ENCODE measurements at regions not wholly inside any gene's neighbourhood (a gene's known extent, or its start where the extent isn't known, plus 50 kb on each side); places are given as distances from the start of the nearest gene placed in this dataset.
"Not testable (repeated sequence)": the region's sequence is repeated elsewhere in the genome, so short reads cannot be mapped to it uniquely, and the experiment has no call there.

- no peak for TF ChIP-seq CTCF (IDR thresholded peaks at IDR 0.05; ENCODE audit: insufficient read depth, low read depth, low read length, missing control alignments)
These were observed 75.2 kb downstream of the TMEM121 start for GRCh38 chr14:105601360-105602242.

GRCh38 chr14:105602243-105602750 is 75.9 kb downstream of the TMEM121 start:
- TF ChIP-seq CTCF (IDR thresholded peaks at IDR 0.05; ENCODE audit: insufficient read depth, low read depth, low read length, missing control alignments): no peak
- H3K4me3 ChIP-seq (ENCODE audit: low read depth, low read length): no peak overlapping the region
- DNase-seq (ENCODE audit: low read depth): no peak

More at GRCh38 chr14:105601360-105602242, 75.2 kb downstream of the TMEM121 start:
- DNase-seq (ENCODE audit: low read depth): no peak
- H3K4me3 ChIP-seq (ENCODE audit: low read depth, low read length): no peak overlapping the region

- H3K4me3 ChIP-seq (ENCODE audit: low read depth, low read length): no peak overlapping the region
- TF ChIP-seq CTCF (IDR thresholded peaks at IDR 0.05; ENCODE audit: insufficient read depth, low read depth, low read length, missing control alignments): no peak
- DNase-seq (ENCODE audit: low read depth): no peak
These were observed 76.7 kb downstream of the TMEM121 start for GRCh38 chr14:105602799-105603793.

GRCh38 chr14:105604531-105605463 is 78.4 kb downstream of the TMEM121 start:
- H3K4me3 ChIP-seq (ENCODE audit: low read depth, low read length); DNase-seq (ENCODE audit: low read depth): not testable (repeated sequence)

GRCh38 chr14:105605464-105606304 is 79.3 kb downstream of the TMEM121 start:
- no peak overlapping the region for H3K4me3 ChIP-seq (ENCODE audit: low read depth, low read length)
- DNase-seq (ENCODE audit: low read depth): no peak
- TF ChIP-seq CTCF (IDR thresholded peaks at IDR 0.05; ENCODE audit: insufficient read depth, low read depth, low read length, missing control alignments): no peak

- H3K4me3 ChIP-seq (ENCODE audit: low read depth, low read length); DNase-seq (ENCODE audit: low read depth): not testable (repeated sequence)
These were observed 80.1 kb downstream of the TMEM121 start for GRCh38 chr14:105606305-105606975.

GRCh38 chr14:105607025-105607424 is 80.6 kb downstream of the TMEM121 start:
- H3K4me3 ChIP-seq (ENCODE audit: low read depth, low read length); DNase-seq (ENCODE audit: low read depth): not testable (repeated sequence)

GRCh38 chr14:105614987-105615386 is 88.6 kb downstream of the TMEM121 start:
- DNase-seq (ENCODE audit: low read depth); H3K4me3 ChIP-seq (ENCODE audit: low read depth, low read length): not testable (repeated sequence)

- DNase-seq (ENCODE audit: low read depth); H3K4me3 ChIP-seq (ENCODE audit: low read depth, low read length): not testable (repeated sequence)
These were observed 89.8 kb downstream of the TMEM121 start for GRCh38 chr14:105615986-105616801.
